ENCODE measurements at regions not wholly inside any gene's neighbourhood (a gene's known extent, or its start where the extent isn't known, plus 50 kb on each side); places are given as distances from the start of the nearest gene placed in this dataset.

DNA sequence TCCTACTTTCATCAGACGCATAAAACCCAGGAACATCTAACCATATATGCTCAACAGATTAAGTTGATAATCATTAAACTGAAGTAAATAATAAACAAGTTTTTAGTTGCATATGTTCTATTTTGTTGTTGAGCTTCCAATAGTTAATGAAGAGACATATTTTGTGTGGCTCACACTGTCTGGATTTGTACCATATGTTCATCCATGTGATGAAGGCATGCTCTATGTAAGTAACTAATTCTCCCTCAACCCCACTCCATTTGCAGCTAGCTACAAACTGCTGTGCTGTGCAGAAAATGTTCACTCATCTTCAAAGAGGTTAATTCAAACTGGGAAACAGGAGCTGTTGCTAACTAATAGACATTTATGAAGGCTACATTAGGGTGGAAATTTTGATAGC lies 589.7 kb upstream of the LRRC4C start:
- TF ChIP-seq, protein P1, sequence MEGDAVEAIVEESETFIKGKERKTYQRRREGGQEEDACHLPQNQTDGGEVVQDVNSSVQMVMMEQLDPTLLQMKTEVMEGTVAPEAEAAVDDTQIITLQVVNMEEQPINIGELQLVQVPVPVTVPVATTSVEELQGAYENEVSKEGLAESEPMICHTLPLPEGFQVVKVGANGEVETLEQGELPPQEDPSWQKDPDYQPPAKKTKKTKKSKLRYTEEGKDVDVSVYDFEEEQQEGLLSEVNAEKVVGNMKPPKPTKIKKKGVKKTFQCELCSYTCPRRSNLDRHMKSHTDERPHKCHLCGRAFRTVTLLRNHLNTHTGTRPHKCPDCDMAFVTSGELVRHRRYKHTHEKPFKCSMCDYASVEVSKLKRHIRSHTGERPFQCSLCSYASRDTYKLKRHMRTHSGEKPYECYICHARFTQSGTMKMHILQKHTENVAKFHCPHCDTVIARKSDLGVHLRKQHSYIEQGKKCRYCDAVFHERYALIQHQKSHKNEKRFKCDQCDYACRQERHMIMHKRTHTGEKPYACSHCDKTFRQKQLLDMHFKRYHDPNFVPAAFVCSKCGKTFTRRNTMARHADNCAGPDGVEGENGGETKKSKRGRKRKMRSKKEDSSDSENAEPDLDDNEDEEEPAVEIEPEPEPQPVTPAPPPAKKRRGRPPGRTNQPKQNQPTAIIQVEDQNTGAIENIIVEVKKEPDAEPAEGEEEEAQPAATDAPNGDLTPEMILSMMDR (conservative IDR thresholded peaks at IDR 0.05 in 1 of 2, IDR thresholded peaks at IDR 0.05 in 1 of 2; ENCODE audit: extremely low read depth in 1 of 2, insufficient read depth in 1 of 2, low read depth in 1 of 2, low read length in 2 of 2) = no peak
- TF ChIP-seq EZH2 (IDR thresholded peaks at IDR 0.05; ENCODE audit: borderline replicate concordance, low read length) = no peak
